HUDEP-2 (cell line): ENCODE measurements at regions not wholly inside any gene's neighbourhood (a gene's known extent, or its start where the extent isn't known, plus 50 kb on each side); places are given as distances from the start of the nearest gene placed in this dataset.
A peak's percentile ranks its signal among the peaks of the same experiment; 100 is the strongest.

Source experiments
- DNase-seq, 76 experiments: peaks; one replicate each; lab custom pipeline; 2025; ENCODE audit not compliant: unreplicated experiment in 76 of 76; lab: John Stamatoyannopoulos, UW

DNA sequence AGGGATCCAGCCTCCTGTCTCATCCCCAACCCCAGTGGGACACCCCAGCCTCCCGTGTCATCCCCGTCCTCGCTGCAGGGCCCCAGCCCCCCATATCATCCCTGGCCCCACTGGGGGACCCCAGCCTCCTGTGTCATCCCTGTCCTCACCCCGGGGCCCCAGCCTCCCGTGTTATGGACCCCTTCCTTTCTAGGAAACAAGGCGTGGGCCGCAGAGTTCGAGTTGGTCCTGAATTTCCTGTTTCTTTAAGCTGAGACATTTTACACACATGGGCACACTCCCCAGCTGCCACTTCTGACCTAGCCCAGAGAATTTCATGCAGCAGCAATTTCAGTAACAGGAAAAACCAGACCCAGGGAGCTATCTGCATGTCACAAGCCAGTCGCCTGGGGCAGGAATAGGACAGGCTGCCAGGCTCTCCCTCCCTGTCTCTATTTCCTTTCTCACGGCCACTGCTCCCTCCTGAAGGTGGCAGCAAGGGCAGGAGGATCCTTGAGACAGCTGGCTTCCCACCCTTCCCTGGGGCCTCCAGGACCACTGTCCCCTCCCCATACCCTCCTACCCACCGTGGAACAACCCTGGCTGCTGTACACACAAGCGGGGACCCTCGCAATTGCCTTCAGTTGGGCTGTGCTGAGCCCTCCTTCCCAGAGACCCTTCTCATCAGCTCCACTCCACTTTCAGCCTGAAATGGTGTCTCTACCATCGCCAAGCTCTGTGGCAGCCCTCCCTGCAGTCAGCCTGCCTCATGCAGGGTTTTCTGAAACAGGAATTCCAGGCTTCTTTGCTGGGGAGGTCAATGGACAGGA, 141.9 kb upstream of the ID2 start:
- DNase-seq = peak in 18 of 76 experiments; percentile 11 to 50 (median 22)

GRCh38 chr2:8540552-8541055, 141.3 kb upstream of the ID2 start:
- no peak for DNase-seq

GRCh38 chr2:8541223-8541622, 140.6 kb upstream of the ID2 start:
- DNase-seq = no peak

DNA sequence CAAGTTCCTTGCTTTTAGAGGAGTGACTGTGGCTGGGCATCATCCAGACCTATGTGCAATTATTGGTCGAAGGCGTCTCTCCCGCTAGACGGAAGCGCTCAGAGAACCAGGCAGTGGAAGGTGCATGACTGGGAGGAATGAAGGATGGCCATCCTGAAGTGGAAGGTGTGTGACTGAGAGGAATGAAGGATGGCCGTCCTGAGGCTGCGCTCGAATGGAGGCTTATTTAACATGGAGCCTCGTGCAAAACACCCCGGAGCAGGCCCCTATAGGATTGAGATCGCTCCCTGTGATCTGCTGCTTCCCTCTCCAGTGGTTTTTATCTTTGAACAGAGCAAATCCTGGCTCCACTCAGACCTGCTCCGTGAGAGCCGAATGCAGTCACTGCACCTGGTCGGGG, 140.2 kb upstream of the ID2 start:
- no peak for DNase-seq

DNA sequence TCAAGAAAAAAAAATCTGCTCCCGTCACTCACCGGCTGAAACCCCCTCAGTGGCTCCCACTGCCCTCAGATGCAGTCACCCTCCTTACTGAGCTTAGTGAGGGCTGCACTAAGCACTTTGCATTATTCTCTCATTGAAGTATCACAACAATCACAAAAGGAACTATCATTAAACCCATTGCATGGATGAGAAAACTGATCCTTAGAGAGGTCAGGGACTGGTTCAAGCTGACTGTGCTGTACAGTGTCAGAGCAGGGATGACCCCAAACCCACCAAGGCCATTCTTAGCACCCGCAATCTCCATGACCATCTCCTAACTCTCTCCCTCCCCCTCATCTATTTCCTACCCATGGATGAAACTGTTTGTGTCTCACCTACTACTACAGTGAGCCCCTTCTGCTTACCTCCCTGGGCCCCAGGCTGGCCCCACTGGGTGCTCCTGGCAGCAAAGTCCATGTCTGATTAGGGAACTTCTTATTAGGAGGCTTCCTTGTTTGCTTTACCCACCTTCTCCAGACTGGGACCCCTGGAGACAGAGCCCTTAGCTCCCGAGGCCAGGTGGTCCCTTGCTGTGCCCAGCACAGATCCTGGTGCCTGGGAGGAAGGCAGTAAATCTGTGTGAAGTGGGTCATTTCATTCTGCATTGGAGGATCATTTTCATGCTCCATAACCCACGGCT, 139.3 kb upstream of the ID2 start:
- no peak for DNase-seq

DNA sequence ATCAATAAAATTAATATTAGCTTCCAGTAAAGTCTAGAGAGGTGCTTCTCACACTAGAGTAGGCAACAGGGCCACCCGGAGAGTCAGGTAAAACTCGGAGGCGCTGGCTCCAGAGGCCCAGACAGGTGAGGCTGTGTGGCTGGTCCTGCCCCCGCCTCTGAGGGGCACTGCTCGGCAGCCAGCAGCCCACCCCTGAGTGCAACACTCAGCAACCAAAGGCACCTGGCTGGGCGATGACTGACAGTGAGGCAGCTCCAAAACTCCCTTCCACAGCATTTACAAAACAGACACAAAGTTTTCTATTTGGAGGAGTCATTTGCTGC, 138.8 kb upstream of the ID2 start:
- no peak for DNase-seq

GRCh38 chr2:8543383-8544170, 138.3 kb upstream of the ID2 start:
- DNase-seq = peak in 72 of 76 experiments; percentile 17 to 84 (median 61)

DNA sequence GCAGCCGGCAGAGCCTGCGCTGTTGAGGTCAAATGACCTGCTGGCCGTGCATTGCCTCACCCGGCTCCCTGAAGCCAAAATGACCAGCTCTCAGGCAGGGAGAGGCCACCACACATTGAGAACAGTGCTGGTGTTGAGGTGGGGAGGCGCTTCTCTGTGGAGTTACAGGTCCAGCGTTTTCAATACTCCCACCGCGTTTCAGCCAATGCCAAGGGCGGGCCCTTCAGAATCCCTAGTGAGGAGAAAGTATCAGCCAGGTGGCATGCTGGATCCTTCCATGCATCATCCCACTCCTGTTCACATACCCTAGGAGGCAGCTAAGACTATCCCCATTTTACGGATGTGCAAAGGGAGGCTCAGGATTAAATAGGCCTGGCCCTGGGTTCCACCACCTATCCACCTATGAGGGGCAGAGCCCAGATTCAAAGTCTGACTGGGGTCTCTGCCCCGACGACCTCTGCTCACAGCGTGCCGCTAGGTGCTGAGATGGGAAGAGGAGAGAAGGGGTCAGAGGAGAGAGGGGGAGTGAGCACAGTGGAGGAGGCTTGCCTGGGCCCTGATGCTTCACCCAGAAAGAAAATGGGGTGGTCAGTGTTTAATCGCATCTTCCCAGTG, 137.6 kb upstream of the ID2 start:
- DNase-seq = peak in 3 of 76 experiments; percentile 41 to 62 (median 52)

DNA sequence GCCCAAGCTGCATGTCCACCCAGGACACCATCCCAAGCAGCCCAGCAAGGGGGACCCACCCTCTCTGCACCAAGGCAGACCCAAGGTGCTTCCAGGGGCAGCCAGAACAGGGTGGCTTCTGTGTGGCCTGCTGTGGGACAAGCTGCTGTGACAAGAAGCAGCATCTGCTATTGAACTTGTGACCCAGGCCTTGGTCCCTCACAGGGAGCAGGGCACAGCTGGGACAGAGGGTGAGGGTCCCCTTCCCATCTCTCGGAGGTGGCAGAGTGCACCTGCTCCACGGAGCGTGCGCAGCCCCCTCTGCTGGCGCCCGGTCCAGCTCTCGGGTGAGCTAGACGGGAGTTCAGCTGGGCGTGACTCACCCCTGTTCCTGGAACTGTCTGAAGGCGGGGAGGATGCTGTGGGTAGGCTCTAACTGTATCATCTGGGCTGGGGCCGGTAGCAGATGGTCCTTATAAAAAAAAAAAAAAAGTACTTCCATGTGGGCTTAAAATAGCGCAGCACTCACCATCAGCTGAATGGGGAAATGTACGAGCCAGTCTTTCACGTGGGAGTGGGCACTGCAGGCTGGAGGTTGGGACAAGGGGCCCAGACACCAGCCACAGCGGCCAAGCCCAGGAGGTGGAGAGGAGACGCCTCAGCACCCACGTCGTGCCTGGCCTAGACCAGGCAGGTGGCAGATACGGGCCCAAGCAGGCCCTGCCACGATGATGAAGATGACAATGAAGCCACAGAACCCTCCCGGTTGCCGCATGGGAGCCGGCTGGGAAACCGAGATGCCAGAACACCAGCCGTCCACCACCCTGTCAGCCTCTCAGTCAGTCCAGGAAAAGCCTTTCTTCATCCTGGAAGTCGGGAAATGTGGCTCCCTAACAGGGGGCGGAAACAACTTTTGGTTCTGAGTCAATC, 136.8 kb upstream of the ID2 start:
- DNase-seq = peak in 75 of 76 experiments; percentile 29 to 93 (median 84)

DNA sequence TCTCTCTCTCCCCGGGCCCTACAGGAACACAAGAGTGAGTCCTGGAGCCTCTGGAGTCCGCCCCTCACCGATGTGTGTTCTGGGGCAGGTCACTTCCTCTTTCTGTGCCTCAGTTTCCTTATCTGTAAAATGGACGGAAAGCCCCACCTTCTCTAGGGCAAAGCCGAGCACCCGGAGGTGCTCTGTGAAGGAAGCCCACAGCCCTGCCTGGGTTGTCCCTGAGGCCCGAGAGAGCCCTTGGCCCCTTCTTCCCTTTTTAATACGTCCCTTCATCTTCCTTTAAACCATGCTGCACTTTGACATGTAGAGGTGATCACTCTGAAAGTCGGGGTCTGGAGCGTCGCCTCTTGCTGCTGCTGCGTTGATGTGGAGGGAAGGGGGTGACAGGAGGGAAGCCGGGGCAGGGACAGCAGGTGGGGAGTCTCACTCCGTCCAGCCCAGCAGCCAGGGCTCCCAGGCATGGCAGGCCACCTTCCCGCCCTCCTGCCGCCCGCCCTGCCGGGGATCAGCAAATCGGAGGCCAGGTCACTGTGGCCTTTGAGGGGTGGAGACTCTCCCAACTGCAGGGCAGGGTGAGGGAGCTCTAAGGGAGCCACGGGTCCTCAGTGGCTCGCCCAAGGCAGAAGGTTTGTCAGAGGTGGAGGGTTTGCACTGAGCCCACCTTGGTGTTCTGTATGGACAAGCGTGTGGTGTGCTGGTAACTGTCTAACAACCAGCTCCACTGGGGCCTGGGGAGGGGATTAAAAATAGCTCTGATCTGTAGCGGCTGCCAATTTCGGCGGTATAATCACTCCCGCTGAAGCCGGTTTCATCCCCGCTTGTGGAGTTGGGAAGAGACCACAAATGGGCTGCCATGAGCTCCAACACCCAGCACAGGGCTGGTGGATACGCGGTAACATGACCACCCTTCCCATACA, 135.9 kb upstream of the ID2 start:
- no peak for DNase-seq

DNA sequence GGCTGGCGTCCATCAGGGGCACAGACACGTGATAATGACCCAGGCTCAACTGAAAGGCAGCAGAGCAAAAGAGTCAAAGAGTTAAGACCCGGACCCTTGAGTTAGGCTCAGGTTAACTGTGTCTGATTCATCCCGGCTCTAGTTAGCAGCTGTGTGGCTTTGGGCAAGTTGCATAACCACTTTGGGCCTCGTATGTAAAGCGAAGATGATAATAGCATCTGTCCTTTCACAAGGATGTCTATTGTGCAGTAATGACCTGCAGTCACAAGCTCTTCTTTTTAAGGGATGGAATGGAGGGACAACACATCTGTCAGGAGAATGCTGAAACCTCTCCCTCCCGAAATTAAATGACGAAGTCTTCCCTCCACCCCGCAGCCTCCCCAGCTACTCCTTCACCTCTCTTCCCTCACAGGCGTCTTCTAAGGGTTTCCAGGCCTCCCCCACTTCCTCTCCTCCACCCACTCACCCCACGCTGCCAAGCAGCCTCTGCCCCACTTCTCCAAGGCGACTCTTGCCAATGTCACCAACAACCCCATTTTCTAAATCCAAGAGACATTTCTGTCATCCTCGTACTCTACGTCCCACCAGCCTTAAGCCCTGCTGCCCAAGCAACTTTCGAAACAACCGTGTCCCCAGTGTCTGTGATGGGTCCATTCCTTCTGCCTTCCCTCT, 135.1 kb upstream of the ID2 start:
- no peak for DNase-seq

- no peak for DNase-seq
These were observed 134.4 kb upstream of the ID2 start for GRCh38 chr2:8547284-8548064.

- no peak for DNase-seq
These were observed 133.7 kb upstream of the ID2 start for GRCh38 chr2:8548065-8548618.

DNA sequence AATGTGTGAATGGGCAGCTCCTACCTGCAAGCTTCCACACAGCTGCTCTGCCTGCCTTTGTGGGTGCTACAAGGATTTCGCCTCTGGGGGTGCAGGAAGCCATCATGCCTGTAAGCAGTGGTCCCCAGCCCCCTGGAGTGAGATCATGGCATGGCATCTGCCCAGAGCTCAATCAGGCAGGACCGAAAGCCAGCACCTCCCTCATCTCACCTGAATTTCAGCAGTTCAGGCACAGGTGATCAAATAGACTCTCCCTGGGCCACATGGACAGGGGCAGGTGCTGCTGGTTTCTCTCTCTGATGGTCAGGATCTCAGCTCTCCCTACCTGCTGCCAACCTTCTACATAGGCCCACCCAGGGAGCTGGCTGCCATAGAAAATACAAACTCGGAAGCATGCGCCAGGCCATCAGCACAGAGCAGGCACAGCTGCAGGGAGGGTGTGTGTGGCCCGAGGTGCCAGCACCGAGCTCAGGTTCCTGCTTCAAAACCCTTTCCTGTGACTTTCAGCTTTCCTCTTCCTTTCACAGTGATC, 133.2 kb upstream of the ID2 start:
- DNase-seq = no peak

DNA sequence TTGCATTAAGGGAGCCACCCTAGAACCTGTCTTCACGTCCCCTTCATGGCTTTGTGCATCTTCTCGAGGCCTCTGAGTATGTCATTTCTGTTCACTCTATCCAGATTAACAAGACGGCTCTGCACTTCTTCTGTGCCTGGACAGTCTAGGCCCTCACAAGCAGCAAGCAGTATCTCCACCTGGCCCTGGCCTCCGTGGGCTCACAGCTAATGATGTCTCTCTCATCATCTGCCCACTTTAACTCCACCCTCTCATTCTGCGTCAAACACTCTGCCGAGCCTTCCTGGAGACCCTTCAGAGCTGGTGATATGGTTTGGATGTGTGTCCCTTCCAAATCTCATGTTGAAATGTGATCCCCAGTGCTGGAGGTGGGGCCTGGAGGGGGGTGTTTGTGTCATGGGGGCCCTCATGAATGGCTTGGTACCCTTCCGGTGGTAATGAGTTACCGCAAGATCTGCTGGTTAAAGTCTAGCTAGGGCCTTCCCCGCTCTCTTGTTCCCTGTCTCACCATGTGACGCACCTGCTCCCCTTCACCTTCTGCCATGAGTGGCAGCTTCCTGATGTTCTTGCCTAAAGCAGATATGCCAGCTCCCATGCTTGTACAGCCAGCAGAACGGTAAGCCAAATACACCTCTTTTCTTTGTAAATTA, 132.5 kb upstream of the ID2 start:
- no peak for DNase-seq

GRCh38 chr2:8549942-8550341, 131.9 kb upstream of the ID2 start:
- no peak for DNase-seq
